WTC11 (cell line): ENCODE measurements at regions not wholly inside any gene's neighbourhood (a gene's known extent, or its start where the extent isn't known, plus 50 kb on each side); places are given as distances from the start of the nearest gene placed in this dataset.

Experiments used
- CBFB ChIP-seq: sonication (generic); formaldehyde crosslinking; IDR thresholded peaks from 2 replicates; pipeline ENCODE4 v1.8.1; 2022; ENCODE audit warnings: mild to moderate bottlenecking, low read depth, missing genetic modification reagents
- NFE2L1 ChIP-seq: sonication (generic); formaldehyde crosslinking; IDR thresholded peaks from 2 replicates; pipeline ENCODE4 v1.8.1; 2023; ENCODE audit warnings: missing genetic modification reagents
- SMAD4 ChIP-seq: sonication (generic); formaldehyde crosslinking; IDR thresholded peaks from 2 replicates; pipeline ENCODE4 v1.8.0; 2022; ENCODE audit warnings: mild to moderate bottlenecking, missing genetic modification reagents
- TEAD1 ChIP-seq: sonication (generic); formaldehyde crosslinking; IDR thresholded peaks from 2 replicates; pipeline ENCODE4 v1.8.0; 2022; ENCODE audit warnings: mild to moderate bottlenecking, missing genetic modification reagents
- ZNF232 ChIP-seq: sonication (generic); formaldehyde crosslinking; IDR thresholded peaks from 2 replicates; pipeline ENCODE4 v1.8.0; 2022; ENCODE audit warnings: mild to moderate bottlenecking, missing genetic modification reagents
- TF ChIP-seq, protein P1 (sequence below): sonication (generic); formaldehyde crosslinking; IDR thresholded peaks from 2 replicates; pipeline ENCODE4 v1.8.0; 2022; ENCODE audit warnings: mild to moderate bottlenecking, missing genetic modification reagents
- TF ChIP-seq, protein P2 (sequence below): fragments of 200-600 bp; IDR thresholded peaks from 2 replicates; pipeline ENCODE4 v1.8.0; 2022; ENCODE audit warnings: antibody characterized with exemption
- TF ChIP-seq, protein P3 (sequence below): sonication (generic); formaldehyde crosslinking; IDR thresholded peaks from 2 replicates; pipeline ENCODE4 v1.8.1; 2023; ENCODE audit warnings: mild to moderate bottlenecking, moderate library complexity, missing genetic modification reagents

DNA sequence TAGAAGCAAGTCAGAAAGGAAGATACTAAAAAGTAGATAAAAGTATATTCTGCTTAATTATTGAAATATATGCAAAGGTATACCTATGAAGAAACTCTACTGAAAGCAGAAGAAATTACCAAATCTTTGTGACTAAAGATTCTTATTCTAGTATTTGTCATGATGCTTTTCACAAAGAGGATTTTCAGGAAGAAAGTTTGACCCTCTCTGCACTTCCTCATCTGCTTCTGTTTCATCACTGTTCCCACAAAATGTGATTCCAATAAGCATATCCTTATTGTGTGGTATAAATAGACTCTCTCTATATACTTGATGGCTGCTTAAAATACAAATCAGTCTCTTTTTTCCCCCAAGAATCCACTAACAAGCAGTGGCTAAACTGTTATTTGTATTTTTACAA, 2139.6 kb upstream of the ACO1 start:
- TF ChIP-seq, protein P1, sequence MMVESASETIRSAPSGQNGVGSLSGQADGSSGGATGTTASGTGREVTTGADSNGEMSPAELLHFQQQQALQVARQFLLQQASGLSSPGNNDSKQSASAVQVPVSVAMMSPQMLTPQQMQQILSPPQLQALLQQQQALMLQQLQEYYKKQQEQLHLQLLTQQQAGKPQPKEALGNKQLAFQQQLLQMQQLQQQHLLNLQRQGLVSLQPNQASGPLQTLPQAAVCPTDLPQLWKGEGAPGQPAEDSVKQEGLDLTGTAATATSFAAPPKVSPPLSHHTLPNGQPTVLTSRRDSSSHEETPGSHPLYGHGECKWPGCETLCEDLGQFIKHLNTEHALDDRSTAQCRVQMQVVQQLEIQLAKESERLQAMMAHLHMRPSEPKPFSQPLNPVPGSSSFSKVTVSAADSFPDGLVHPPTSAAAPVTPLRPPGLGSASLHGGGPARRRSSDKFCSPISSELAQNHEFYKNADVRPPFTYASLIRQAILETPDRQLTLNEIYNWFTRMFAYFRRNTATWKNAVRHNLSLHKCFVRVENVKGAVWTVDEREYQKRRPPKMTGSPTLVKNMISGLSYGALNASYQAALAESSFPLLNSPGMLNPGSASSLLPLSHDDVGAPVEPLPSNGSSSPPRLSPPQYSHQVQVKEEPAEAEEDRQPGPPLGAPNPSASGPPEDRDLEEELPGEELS = no peak
- TF ChIP-seq CBFB = no peak
- TF ChIP-seq, protein P2, sequence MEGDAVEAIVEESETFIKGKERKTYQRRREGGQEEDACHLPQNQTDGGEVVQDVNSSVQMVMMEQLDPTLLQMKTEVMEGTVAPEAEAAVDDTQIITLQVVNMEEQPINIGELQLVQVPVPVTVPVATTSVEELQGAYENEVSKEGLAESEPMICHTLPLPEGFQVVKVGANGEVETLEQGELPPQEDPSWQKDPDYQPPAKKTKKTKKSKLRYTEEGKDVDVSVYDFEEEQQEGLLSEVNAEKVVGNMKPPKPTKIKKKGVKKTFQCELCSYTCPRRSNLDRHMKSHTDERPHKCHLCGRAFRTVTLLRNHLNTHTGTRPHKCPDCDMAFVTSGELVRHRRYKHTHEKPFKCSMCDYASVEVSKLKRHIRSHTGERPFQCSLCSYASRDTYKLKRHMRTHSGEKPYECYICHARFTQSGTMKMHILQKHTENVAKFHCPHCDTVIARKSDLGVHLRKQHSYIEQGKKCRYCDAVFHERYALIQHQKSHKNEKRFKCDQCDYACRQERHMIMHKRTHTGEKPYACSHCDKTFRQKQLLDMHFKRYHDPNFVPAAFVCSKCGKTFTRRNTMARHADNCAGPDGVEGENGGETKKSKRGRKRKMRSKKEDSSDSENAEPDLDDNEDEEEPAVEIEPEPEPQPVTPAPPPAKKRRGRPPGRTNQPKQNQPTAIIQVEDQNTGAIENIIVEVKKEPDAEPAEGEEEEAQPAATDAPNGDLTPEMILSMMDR = no peak
- no peak for TF ChIP-seq TEAD1 (CRISPR knock-in tag)
- TF ChIP-seq, protein P3, sequence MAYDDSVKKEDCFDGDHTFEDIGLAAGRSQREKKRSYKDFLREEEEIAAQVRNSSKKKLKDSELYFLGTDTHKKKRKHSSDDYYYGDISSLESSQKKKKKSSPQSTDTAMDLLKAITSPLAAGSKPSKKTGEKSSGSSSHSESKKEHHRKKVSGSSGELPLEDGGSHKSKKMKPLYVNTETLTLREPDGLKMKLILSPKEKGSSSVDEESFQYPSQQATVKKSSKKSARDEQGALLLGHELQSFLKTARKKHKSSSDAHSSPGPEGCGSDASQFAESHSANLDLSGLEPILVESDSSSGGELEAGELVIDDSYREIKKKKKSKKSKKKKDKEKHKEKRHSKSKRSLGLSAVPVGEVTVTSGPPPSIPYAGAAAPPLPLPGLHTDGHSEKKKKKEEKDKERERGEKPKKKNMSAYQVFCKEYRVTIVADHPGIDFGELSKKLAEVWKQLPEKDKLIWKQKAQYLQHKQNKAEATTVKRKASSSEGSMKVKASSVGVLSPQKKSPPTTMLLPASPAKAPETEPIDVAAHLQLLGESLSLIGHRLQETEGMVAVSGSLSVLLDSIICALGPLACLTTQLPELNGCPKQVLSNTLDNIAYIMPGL (CRISPR knock-in tag) = no peak
- TF ChIP-seq NFE2L1 = no peak
- no peak for TF ChIP-seq SMAD4 (CRISPR knock-in tag)
- TF ChIP-seq ZNF232 (CRISPR knock-in tag) = no peak
